ENCODE measurements at regions not wholly inside any gene's neighbourhood (a gene's known extent, or its start where the extent isn't known, plus 50 kb on each side); places are given as distances from the start of the nearest gene placed in this dataset.

GRCh38 chr10:33035411-33035810, 77.4 kb upstream of the ITGB1 start:
- peaks cover 16% of the 10 kb centered on the region for H3K4me1 ChIP-seq (ENCODE audit: control insufficient read depth, extremely low read depth, insufficient read depth, low read length)
- no peak overlapping the region for H3K4me2 ChIP-seq (ENCODE audit: insufficient read depth, low read length)
- H3K9ac ChIP-seq (replicated peaks; ENCODE audit: extremely low read depth, insufficient read depth, low read length): no peak overlapping the region
- no peaks in the 10 kb centered on the region for H3K27me3 ChIP-seq (ENCODE audit: control insufficient read depth in 2 of 2, insufficient read depth in 2 of 2, low read length in 2 of 2)
- H3K4me3 ChIP-seq (replicated peaks in 1 of 3; ENCODE audit: insufficient read depth in 1 of 3, low read depth in 1 of 3, low read length in 3 of 3): no peak overlapping the region
- no peak for DNase-seq (ENCODE audit: low read depth, low spot score)
- ChIA-PET CTCF (no interaction called here), POLR2A (no interaction called here)
- H4K20me1 ChIP-seq (replicated peaks; ENCODE audit: control insufficient read depth, extremely low read depth, insufficient read depth, low read length): no peaks in the 10 kb centered on the region
- no TSS peak for BruUV-seq (replicated peaks)
- intact Hi-C loops (cut with micrococcal nuclease): no loop called here
- no peaks in the 10 kb centered on the region for H3K9me1 ChIP-seq (replicated peaks; ENCODE audit: control insufficient read depth, extremely low read depth, insufficient read depth, low read length)
- H3K27ac ChIP-seq (ENCODE audit: insufficient read depth, low read depth, low read length): no peak overlapping the region
- dilution Hi-C loops (cut with MboI; ENCODE audit: extremely low pct_ligation_motif_present, low sequenced_read_pairs): no loop called here
- H2AFZ ChIP-seq (ENCODE audit: low read depth, low read length): no peak overlapping the region
- no peaks in the 10 kb centered on the region for H3K36me3 ChIP-seq (ENCODE audit: control insufficient read depth in 2 of 2, extremely low read depth in 1 of 2, insufficient read depth in 2 of 2, low read length in 2 of 2)
- H3K9me3 ChIP-seq (replicated peaks; ENCODE audit: control insufficient read depth, insufficient read depth, low read length): no peaks in the 10 kb centered on the region
- H3K79me2 ChIP-seq (ENCODE audit: control insufficient read depth, insufficient read depth, low read length): no peaks in the 10 kb centered on the region
- FAIRE-seq: no peak
- no peak for TF ChIP-seq MYC (IDR thresholded peaks at IDR 0.05; ENCODE audit: low read depth, low read length)
- TF ChIP-seq JUN (IDR thresholded peaks at IDR 0.05; ENCODE audit: borderline replicate concordance, insufficient read depth, insufficient read length, low read depth): no peak
- no peak for TF ChIP-seq MAX (IDR thresholded peaks at IDR 0.05; ENCODE audit: insufficient read depth, insufficient read length)
- no peak for TF ChIP-seq POLR2A (IDR thresholded peaks at IDR 0.05; ENCODE audit: low read depth, low read length)
- TF ChIP-seq POLR2AphosphoS5 (IDR thresholded peaks at IDR 0.05; ENCODE audit: insufficient read depth, low read depth, low read length): no peak
- TF ChIP-seq EZH2 (IDR thresholded peaks at IDR 0.05; ENCODE audit: borderline replicate concordance, low read depth, low read length, severe bottlenecking): no peak
- TF ChIP-seq CTCF (IDR thresholded peaks at IDR 0.05; ENCODE audit: extremely low read depth in 1 of 2, insufficient read depth in 1 of 2, low read depth in 1 of 2, low read length in 2 of 2): no peak
- TF ChIP-seq GATA2 (IDR thresholded peaks at IDR 0.05; ENCODE audit: insufficient read depth, insufficient read length, low read depth, low read length): no peak
- TF ChIP-seq FOS (IDR thresholded peaks at IDR 0.05; ENCODE audit: borderline replicate concordance, insufficient read depth, low read length): no peak

Measured in endothelial cell of umbilical vein (primary cell).